CD4-positive, alpha-beta memory T cell (primary cell): ENCODE measurements at regions not wholly inside any gene's neighbourhood (a gene's known extent, or its start where the extent isn't known, plus 50 kb on each side); places are given as distances from the start of the nearest gene placed in this dataset.
A peak's percentile ranks its signal among the peaks of the same experiment; 100 is the strongest.

Source experiments
- CTCF ChIA-PET: fragments of 350-600 bp; sonication (Branson Sonifier 250); formaldehyde crosslinking; loops from one replicate; lab custom pipeline; 2021; ENCODE audit warnings: inconsistent platforms; ENCODE audit not compliant: partially characterized antibody; lab: Charles Lee
- POLR2A ChIA-PET: fragments of 350-600 bp; sonication (Branson Sonifier 250); formaldehyde crosslinking; loops from one replicate; lab custom pipeline; 2021; ENCODE audit not compliant: partially characterized antibody; lab: Charles Lee
- DNase-seq, 5 donors: peaks; one replicate each; pipeline versions ENCODE4 v3.0.0 to v3.0.0-alpha.2; 2020 to 2022; ENCODE audit warnings: mixed read lengths in 1 of 5
- H3K27ac ChIP-seq: one replicate; pipeline ENCODE4 v1.7.0; 2013; ENCODE audit warnings: low read depth, low read length
- H3K27me3 ChIP-seq: 2 replicates; pipeline ENCODE4 v1.7.0; 2013; ENCODE audit warnings: mild to moderate bottlenecking, low read length, moderate library complexity; ENCODE audit not compliant: insufficient read depth
- H3K36me3 ChIP-seq: 2 replicates; pipeline ENCODE4 v1.7.0; 2013; ENCODE audit warnings: mild to moderate bottlenecking, low read length, moderate library complexity; ENCODE audit not compliant: insufficient read depth
- H3K4me1 ChIP-seq: 2 replicates; pipeline ENCODE4 v1.7.0; 2013; ENCODE audit warnings: mild to moderate bottlenecking, low read length, moderate library complexity; ENCODE audit not compliant: insufficient read depth
- H3K4me3 ChIP-seq, 2 donors: one replicate each; pipeline ENCODE4 v1.7.0; 2013; ENCODE audit warnings: low read length in 2 of 2, mild to moderate bottlenecking in 1 of 2
- H3K9me3 ChIP-seq, 2 donors: one replicate each; pipeline ENCODE4 v1.7.0; 2013; ENCODE audit warnings: low read length in 2 of 2, control low read depth in 1 of 2; ENCODE audit not compliant: control insufficient read depth in 1 of 2
- H3K27ac Mint-ChIP-seq, 7 donors: one replicate each; pipeline ENCODE4 v1.8.0; 2020 to 2021; ENCODE audit warnings: mixed read lengths in 7 of 7, mild to moderate bottlenecking in 6 of 7, inconsistent platforms in 3 of 7, moderate library complexity in 3 of 7
- H3K27me3 Mint-ChIP-seq, 2 donors: one replicate each; pipeline ENCODE4 v1.8.0; 2020 to 2021; ENCODE audit warnings: mixed read lengths in 2 of 2
- H3K36me3 Mint-ChIP-seq, 2 donors: one replicate each; pipeline ENCODE4 v1.8.0; 2020 to 2021; ENCODE audit warnings: mixed read lengths in 2 of 2, inconsistent platforms in 1 of 2, mild to moderate bottlenecking in 1 of 2
- H3K4me1 Mint-ChIP-seq, 4 donors: one replicate each; pipeline ENCODE4 v1.8.0; 2020 to 2021; ENCODE audit warnings: mixed read lengths in 4 of 4, mild to moderate bottlenecking in 1 of 4
- H3K4me3 Mint-ChIP-seq, 8 donors: one replicate each; pipeline ENCODE4 v1.8.0; 2020 to 2021; ENCODE audit warnings: mixed read lengths in 8 of 8, mild to moderate bottlenecking in 7 of 8, moderate library complexity in 6 of 8, inconsistent platforms in 3 of 8
- H3K9me3 Mint-ChIP-seq, 8 donors: one replicate each; pipeline ENCODE4 v1.8.0; 2020 to 2021; ENCODE audit warnings: mixed read lengths in 8 of 8, mild to moderate bottlenecking in 5 of 8, inconsistent platforms in 3 of 8, moderate library complexity in 1 of 8
- intact Hi-C: fragments of 100-400 bp; cut with micrococcal nuclease; formaldehyde crosslinking; loops from one replicate; pipeline ENCODE4 v1.15.1; 2023

DNA sequence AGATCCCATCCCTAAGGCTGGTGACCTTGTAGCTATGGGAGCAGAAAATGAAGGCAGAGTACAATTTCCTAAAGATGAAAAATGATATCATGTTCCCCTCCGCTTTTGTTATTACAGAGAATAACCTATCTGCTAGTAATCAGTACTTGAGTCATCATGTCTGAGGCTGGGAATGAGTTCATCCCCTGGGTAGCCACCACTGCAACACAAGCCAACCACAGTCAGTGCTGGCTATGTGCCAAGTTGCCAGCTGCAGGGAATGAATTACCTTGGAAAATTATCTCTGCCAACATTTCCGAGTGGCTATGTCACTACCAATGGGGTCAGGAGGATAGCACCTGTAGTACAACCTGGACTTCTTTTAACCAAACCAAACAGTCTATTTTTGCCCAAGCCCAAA lies 1094.7 kb upstream of the DDX18 start:
- ChIA-PET POLR2A (no interaction called here), CTCF (no interaction called here)
- no peak for DNase-seq
- H3K9me3 ChIP-seq: peaks cover 0 to 5% of the 10 kb centered on the region in 2 donors
- no peaks in the 10 kb centered on the region for H3K27me3 ChIP-seq
- no peak overlapping the region for H3K27ac Mint-ChIP-seq
- no peak overlapping the region for H3K4me3 Mint-ChIP-seq
- no peaks in the 10 kb centered on the region for H3K27me3 Mint-ChIP-seq
- no peaks in the 10 kb centered on the region for H3K4me1 Mint-ChIP-seq
- H3K27ac ChIP-seq: no peak overlapping the region
- intact Hi-C loops: no loop called here
- H3K4me3 ChIP-seq: no peak overlapping the region
- H3K9me3 Mint-ChIP-seq: peaks cover 0 to 21% (median 13%) of the 10 kb centered on the region in 8 donors
- no peaks in the 10 kb centered on the region for H3K4me1 ChIP-seq
- H3K36me3 Mint-ChIP-seq: no peaks in the 10 kb centered on the region
- H3K36me3 ChIP-seq: no peaks in the 10 kb centered on the region

DNA sequence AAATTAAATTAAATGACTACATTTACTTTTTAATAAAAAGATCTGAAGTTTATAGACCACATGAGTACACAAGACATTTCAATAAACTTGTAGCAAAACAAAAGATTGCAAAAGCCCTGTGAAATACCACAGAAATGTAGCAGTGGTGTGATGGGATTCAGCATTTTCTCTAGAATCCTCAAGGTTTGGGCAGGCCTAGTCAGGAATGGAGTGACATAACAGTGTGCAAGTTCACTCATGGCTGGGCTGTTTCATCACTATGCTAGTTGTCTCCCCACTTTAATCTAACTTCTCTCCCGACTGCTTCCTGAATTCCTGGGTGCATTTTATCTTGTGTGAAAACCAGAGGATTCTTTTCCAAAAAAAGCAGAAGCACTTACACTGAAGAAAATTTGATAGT lies 1089.9 kb upstream of the DDX18 start:
- no peak overlapping the region for H3K27ac Mint-ChIP-seq
- CTCF ChIA-PET: no interaction called here

DNA sequence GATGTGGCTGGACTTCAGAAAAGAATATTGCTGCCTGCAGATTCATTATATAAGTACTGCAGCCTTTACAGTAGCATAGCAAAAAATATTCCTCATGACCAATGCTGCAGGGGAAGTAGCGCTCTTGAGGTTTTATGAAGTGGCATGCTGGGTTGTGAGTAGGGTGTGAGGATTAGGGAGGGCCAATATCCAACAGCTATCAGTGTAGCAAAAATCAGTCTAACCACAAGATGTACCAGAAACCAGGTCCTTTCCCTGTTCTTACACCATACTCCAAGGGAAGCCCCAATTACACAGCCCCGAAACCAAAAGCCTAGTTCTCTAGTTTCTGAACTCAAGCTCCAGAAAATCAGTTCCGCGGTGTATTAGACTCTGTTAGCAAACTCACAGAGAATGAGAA lies 1082.2 kb upstream of the DDX18 start:
- CTCF ChIA-PET: no interaction called here
- H3K4me1 ChIP-seq: no peaks in the 10 kb centered on the region
- Mint-ChIP-seq H3K4me1 (no peaks in the 10 kb centered on the region), H3K27me3 (no peaks in the 10 kb centered on the region), H3K9me3 (peaks cover 2 to 20% (median 6%) of the 10 kb centered on the region in 8 donors), H3K36me3 (no peaks in the 10 kb centered on the region), H3K27ac (no peak overlapping the region), H3K4me3 (no peak overlapping the region)
- H3K36me3 ChIP-seq: no peaks in the 10 kb centered on the region
- no peak overlapping the region for H3K4me3 ChIP-seq
- no peak overlapping the region for H3K27ac ChIP-seq
- intact Hi-C loops: no loop called here
- no peaks in the 10 kb centered on the region for H3K27me3 ChIP-seq
- POLR2A ChIA-PET: no interaction called here
- DNase-seq: no peak
- H3K9me3 ChIP-seq: no peaks in the 10 kb centered on the region

More for the DNA sequence above, 1089.9 kb upstream of the DDX18 start:
- POLR2A ChIA-PET: no interaction called here
- Mint-ChIP-seq H3K4me3 (no peak overlapping the region), H3K36me3 (no peaks in the 10 kb centered on the region), H3K4me1 (no peaks in the 10 kb centered on the region), H3K27me3 (no peaks in the 10 kb centered on the region), H3K9me3 (peaks cover 4 to 25% (median 13%) of the 10 kb centered on the region in 8 donors)
- Histone ChIP-seq H3K9me3 (no peaks in the 10 kb centered on the region), H3K27me3 (no peaks in the 10 kb centered on the region), H3K27ac (no peak overlapping the region), H3K36me3 (no peaks in the 10 kb centered on the region), H3K4me1 (no peaks in the 10 kb centered on the region), H3K4me3 (no peak overlapping the region)
- intact Hi-C loops: no loop called here
- no peak for DNase-seq

DNA sequence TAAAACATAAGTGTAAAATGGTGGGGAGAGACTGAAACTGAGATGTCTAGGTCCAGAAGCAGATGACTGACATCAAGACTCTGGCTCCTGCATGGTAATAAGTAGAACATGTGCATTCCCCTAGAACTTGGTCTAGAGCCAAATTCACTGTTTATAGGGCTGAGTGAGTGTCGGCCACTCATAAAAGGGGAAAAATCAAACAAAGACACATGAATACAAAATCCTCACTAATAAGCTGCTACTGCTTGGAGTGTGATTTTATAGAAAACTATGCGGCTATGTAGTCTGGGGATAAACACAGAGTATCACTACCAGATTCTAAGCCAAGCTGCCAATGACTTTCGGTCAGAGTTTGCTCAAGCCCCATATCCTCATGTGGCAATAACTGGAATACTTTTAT lies 1080.8 kb upstream of the DDX18 start:
- no peak for DNase-seq
- no peaks in the 10 kb centered on the region for H3K36me3 ChIP-seq
- H3K36me3 Mint-ChIP-seq: no peaks in the 10 kb centered on the region
- ChIA-PET CTCF (no interaction called here), POLR2A (no interaction called here)
- intact Hi-C loops: no loop called here
- no peak overlapping the region for H3K27ac ChIP-seq
- no peaks in the 10 kb centered on the region for H3K4me1 ChIP-seq
- H3K27me3 Mint-ChIP-seq: no peaks in the 10 kb centered on the region
- H3K9me3 ChIP-seq: no peaks in the 10 kb centered on the region
- peaks cover 4 to 15% (median 6%) of the 10 kb centered on the region in 8 donors for H3K9me3 Mint-ChIP-seq
- H3K27me3 ChIP-seq: no peaks in the 10 kb centered on the region
- no peak overlapping the region for H3K4me3 ChIP-seq
- H3K4me3 Mint-ChIP-seq: peak overlapping the region in 1 of 8 donors; percentile 20
- no peak overlapping the region for H3K27ac Mint-ChIP-seq
- no peaks in the 10 kb centered on the region for H3K4me1 Mint-ChIP-seq

DNA sequence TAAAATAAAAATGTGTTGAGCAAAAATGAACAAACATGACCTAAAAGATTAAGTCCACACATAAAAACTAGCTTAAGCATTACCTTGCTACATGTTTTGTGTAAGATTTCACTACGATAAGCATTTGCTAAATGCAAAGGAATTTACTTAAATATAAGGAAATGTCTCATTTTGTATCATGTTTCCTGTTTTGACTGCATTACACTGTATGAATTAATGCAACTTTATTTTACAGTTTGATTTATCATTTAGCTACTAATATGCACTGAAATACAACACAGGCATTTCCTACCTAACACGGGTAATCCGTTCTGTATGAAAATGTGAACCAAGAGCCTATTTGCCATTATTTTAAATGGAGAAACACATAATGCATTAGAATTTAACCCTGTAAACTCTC lies 1076.5 kb upstream of the DDX18 start:
- CTCF ChIA-PET: no interaction called here
- H3K9me3 Mint-ChIP-seq: peaks cover 1 to 8% (median 8%) of the 10 kb centered on the region in 8 donors
- H3K27ac Mint-ChIP-seq: no peak overlapping the region

DNA sequence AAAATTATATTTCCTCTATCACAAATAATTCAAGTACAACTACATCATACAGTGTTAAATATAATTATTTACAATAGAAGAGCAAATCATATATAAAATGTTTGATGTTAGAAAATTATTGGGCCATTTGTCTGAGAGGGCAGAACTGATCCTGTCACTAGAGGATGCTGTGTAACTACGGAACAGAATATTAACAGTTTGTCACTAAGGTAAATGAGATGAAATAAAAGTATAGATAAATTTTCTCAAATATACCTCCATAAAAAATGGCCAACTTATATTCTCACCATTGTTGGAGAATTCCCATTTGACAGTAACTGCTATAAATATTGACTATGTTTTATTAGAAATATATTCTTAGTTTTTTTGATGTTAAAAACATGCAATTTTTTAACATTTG lies 1067.4 kb upstream of the DDX18 start:
- Histone ChIP-seq H3K27ac (no peak overlapping the region), H3K9me3 (no peaks in the 10 kb centered on the region), H3K36me3 (no peaks in the 10 kb centered on the region), H3K4me1 (no peaks in the 10 kb centered on the region), H3K4me3 (no peak overlapping the region), H3K27me3 (no peaks in the 10 kb centered on the region)
- intact Hi-C loops: no loop called here
- no peak for DNase-seq
- ChIA-PET POLR2A (no interaction called here), CTCF (no interaction called here)
- Mint-ChIP-seq H3K4me1 (no peaks in the 10 kb centered on the region), H3K27ac (no peak overlapping the region), H3K4me3 (no peak overlapping the region), H3K27me3 (no peaks in the 10 kb centered on the region), H3K36me3 (no peaks in the 10 kb centered on the region), H3K9me3 (peaks cover 0 to 7% (median 1%) of the 10 kb centered on the region in 8 donors)

More for the DNA sequence above, 1076.5 kb upstream of the DDX18 start:
- Mint-ChIP-seq H3K36me3 (no peaks in the 10 kb centered on the region), H3K4me3 (no peak overlapping the region), H3K27me3 (no peaks in the 10 kb centered on the region), H3K4me1 (no peaks in the 10 kb centered on the region)
- Histone ChIP-seq H3K4me3 (no peak overlapping the region), H3K27me3 (no peaks in the 10 kb centered on the region), H3K36me3 (no peaks in the 10 kb centered on the region), H3K9me3 (no peaks in the 10 kb centered on the region), H3K4me1 (no peaks in the 10 kb centered on the region), H3K27ac (no peak overlapping the region)
- DNase-seq: no peak
- POLR2A ChIA-PET: no interaction called here
- intact Hi-C loops: no loop called here

DNA sequence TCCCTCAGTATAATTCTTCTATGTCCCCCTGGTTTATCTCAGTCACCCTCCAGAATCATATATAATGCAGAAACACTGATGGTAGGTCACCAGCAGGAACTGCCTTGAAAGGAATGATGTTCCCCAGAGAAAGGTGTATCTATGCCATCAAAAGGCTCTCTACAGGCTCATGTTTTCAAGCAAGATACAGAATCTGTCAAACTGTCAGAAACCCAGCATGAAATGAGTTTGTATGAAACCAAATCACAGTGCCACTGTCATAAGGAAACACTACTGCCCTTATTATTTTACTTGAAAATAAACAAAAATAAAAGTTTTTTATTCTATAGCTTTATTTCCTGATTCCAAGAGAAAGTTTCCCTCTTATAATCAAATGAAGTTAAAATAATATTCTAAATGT lies 1064.5 kb upstream of the DDX18 start:
- no peaks in the 10 kb centered on the region for H3K4me1 Mint-ChIP-seq
- intact Hi-C loops: no loop called here

More for the DNA sequence above, 1064.5 kb upstream of the DDX18 start:
- Histone ChIP-seq H3K4me1 (no peaks in the 10 kb centered on the region), H3K27me3 (no peaks in the 10 kb centered on the region), H3K9me3 (no peaks in the 10 kb centered on the region), H3K27ac (no peak overlapping the region), H3K4me3 (no peak overlapping the region), H3K36me3 (no peaks in the 10 kb centered on the region)
- Mint-ChIP-seq H3K27me3 (no peaks in the 10 kb centered on the region), H3K27ac (peak overlapping the region in 1 of 7 donors; percentile 53), H3K36me3 (no peaks in the 10 kb centered on the region), H3K9me3 (peaks cover 0 to 10% (median 4%) of the 10 kb centered on the region in 8 donors), H3K4me3 (no peak overlapping the region)
- DNase-seq: no peak
- ChIA-PET POLR2A (no interaction called here), CTCF (no interaction called here)
